Activated naive CD8-positive, alpha-beta T cell (primary cell): ENCODE measurements at regions not wholly inside any gene's neighbourhood (a gene's known extent, or its start where the extent isn't known, plus 50 kb on each side); places are given as distances from the start of the nearest gene placed in this dataset.

Experiments
- H3K27ac Mint-ChIP-seq: one replicate; pipeline ENCODE4 v1.8.0; 2021; ENCODE audit warnings: mixed read lengths
- H3K27me3 Mint-ChIP-seq: one replicate; pipeline ENCODE4 v1.8.0; 2021; ENCODE audit warnings: mixed read lengths
- H3K36me3 Mint-ChIP-seq: one replicate; pipeline ENCODE4 v1.8.0; 2021; ENCODE audit warnings: mixed read lengths
- H3K4me1 Mint-ChIP-seq: one replicate; pipeline ENCODE4 v1.8.0; 2021; ENCODE audit warnings: low read depth, mixed read lengths
- H3K4me3 Mint-ChIP-seq: one replicate; pipeline ENCODE4 v1.8.0; 2021; ENCODE audit warnings: mild to moderate bottlenecking, mixed read lengths
- H3K9me3 Mint-ChIP-seq: one replicate; pipeline ENCODE4 v1.8.0; 2021; ENCODE audit warnings: low read depth, mixed read lengths

DNA sequence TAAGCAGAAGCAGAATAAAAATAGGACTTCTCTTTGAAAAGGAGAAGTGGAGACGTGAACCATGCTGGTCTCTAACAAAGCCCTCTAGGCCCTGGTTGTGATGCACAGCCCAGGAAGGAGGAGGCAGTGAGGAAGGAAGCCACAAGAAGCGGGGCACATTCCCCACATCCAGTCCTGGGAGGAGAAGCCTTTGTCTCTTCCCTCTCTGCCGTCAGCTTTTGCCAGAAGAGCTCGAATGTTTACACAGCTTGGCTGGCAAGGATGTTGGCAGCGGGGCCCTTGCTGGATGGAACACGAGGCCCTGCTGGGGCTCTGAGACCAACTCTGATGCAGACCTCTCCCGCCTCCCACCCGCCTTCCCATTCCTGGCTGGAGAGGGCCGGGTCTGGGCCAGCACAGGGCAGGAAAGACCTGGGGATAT, 91.3 kb downstream of the MAF start:
- Mint-ChIP-seq H3K36me3 (no peaks in the 10 kb centered on the region), H3K9me3 (no peaks in the 10 kb centered on the region), H3K4me1 (no peaks in the 10 kb centered on the region), H3K27me3 (peaks cover 2% of the 10 kb centered on the region), H3K27ac (no peak overlapping the region), H3K4me3 (no peak overlapping the region)

DNA sequence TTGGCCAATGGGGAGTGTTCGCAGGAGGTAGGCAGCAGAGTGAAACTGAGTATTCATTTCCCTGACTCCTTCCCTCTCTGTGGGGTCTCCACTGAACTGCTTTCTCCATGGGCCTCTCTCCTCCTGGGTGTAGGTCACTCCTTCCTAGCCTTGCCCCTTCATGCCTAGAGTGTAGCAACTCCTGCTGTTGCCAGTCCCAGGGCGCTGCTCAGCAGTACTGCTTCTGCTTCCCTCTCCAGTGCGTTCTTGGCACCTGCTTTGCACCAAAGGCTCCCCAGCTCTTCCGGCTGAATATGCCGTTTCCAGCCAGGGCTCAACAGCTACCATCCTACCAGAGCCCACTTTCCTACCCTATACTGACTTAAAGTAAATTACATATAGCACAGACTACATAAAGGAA, 92.2 kb downstream of the MAF start:
- no peak overlapping the region for H3K27ac Mint-ChIP-seq
- no peaks in the 10 kb centered on the region for H3K36me3 Mint-ChIP-seq
- H3K4me3 Mint-ChIP-seq, result no peak overlapping the region
- H3K4me1 Mint-ChIP-seq, result no peaks in the 10 kb centered on the region
- H3K27me3 Mint-ChIP-seq, result peaks cover 2% of the 10 kb centered on the region
- H3K9me3 Mint-ChIP-seq, result no peaks in the 10 kb centered on the region

DNA sequence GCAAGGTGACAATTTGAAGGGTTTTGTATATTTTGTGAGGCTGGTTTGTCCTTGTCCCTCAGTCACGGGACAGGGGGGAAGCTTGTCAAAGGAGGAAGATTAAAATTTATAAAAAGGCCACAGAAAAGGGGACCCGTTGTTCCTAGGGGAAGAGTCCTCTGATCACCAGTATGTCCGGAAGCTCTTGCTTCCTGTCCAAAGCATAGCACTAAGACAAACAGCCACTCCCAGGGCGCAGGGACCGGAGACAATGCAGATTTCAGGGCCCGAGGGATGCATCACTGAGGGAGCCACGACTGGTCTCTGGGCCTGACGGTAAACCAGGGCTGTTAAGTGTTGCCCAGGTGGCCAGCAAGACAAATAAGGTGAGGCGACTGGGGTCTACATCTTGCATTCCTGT, 95.2 kb downstream of the MAF start:
- H3K9me3 Mint-ChIP-seq, result no peaks in the 10 kb centered on the region
- H3K36me3 Mint-ChIP-seq, result no peaks in the 10 kb centered on the region
- peaks cover 2% of the 10 kb centered on the region for H3K27me3 Mint-ChIP-seq
- H3K27ac Mint-ChIP-seq, result no peak overlapping the region
- H3K4me1 Mint-ChIP-seq, result no peaks in the 10 kb centered on the region
- no peak overlapping the region for H3K4me3 Mint-ChIP-seq

DNA sequence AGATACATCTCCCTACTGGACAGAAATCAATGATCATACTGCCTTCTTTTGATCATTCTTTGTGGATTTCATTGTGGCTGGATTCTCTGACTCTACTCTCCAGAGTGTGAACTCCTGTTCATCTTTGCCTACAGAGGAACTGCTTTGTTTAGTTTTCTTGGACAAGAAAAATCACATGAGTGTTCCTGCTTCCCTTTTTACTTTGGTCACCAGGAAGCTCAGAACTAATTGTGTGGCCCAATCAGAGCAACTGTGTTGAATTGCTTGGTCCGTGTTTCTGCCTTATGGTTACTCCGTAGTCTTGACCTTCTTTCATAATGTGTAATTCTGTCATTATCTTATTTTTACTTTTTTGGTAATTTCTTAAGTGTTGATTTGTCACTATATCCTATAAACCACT, 97.0 kb downstream of the MAF start:
- Mint-ChIP-seq H3K27ac (no peak overlapping the region), H3K27me3 (peaks cover 2% of the 10 kb centered on the region), H3K9me3 (no peaks in the 10 kb centered on the region), H3K4me3 (no peak overlapping the region), H3K36me3 (no peaks in the 10 kb centered on the region), H3K4me1 (no peaks in the 10 kb centered on the region)

DNA sequence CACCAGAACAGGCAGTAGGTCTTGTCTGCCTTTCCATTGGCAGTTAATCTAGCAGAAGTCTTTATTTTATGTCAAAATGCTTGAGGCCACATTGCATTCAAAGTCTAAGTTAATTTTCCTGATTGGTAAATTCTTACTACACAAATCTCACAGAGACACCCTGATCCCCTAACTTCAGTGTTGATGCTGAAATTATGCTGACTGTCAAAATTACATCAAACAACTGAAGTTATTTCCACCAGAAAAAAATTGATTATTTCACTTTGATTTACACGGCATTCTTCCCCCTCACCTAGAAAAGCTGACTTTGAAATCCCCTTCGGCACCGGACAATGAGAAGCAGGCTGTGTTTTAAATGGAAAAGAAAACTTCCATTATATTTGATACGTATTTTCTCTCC, 99.1 kb downstream of the MAF start:
- Mint-ChIP-seq H3K4me1 (no peaks in the 10 kb centered on the region), H3K27me3 (peaks cover 2% of the 10 kb centered on the region), H3K9me3 (no peaks in the 10 kb centered on the region), H3K4me3 (no peak overlapping the region), H3K36me3 (no peaks in the 10 kb centered on the region), H3K27ac (no peak overlapping the region)

DNA sequence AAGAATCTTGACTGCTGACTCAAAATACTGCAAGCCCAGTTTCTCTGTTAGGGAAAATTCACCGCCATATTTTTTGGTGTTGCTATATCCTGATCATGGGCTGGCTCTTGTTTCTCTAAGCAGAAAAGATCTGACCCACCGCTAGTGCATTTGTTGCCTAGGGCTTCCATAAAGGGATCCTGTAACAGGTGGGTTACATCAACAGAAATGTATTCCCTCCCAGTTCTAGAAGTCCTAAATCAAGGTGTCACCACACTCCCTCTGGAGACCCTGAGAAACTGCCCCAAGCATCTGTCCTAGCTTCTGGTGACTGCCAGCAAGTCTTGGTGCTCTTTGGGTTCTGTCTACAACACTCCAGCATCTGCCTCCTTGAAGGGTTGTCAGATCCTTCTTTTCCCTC, 99.7 kb downstream of the MAF start:
- Mint-ChIP-seq H3K4me3 (no peak overlapping the region), H3K4me1 (no peaks in the 10 kb centered on the region), H3K27ac (no peak overlapping the region), H3K9me3 (no peaks in the 10 kb centered on the region), H3K27me3 (peaks cover 2% of the 10 kb centered on the region), H3K36me3 (no peaks in the 10 kb centered on the region)

DNA sequence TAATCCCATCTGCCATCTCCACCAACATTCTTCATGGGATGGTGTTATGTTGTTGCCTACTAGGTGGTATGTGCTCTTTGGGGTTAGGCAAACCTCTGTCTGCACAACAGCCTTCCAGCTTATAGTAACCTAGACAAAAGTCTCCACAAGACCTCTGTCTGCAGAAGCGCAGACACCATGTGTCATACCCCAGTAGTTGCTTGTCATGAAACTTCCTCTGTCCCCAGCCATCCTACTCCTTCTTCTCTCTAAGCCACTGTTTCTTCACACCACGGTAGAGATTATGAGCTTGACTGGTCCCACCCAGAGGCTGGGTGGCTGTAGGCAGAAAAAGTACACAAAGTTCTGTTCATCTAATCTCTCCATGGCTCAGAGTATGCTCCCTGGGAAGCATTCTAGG, 100.3 kb downstream of the MAF start:
- Mint-ChIP-seq H3K4me1 (no peaks in the 10 kb centered on the region), H3K4me3 (no peak overlapping the region), H3K27ac (no peak overlapping the region), H3K9me3 (no peaks in the 10 kb centered on the region), H3K27me3 (peaks cover 2% of the 10 kb centered on the region), H3K36me3 (no peaks in the 10 kb centered on the region)

DNA sequence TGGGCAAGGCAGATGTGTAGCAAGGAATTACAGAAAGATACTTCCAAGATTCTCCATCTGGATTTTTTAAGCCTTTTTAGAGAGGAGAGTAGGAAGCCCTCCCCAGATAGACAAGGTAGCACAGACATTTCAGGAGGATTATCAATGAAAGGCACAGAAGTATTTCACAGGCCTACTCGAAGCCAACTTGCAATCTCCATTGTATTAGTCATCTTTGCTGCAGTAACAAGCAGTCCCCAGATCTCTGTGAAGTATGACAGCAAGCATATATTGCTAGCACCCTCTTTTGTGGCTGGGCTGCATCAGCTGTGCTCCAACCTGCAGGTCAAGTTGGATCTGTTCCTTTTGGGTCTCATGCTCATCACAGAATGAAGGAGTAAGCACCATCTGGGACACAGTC, 101.6 kb downstream of the MAF start:
- H3K27ac Mint-ChIP-seq, result no peak overlapping the region
- no peak overlapping the region for H3K4me3 Mint-ChIP-seq
- no peaks in the 10 kb centered on the region for H3K4me1 Mint-ChIP-seq
- no peaks in the 10 kb centered on the region for H3K36me3 Mint-ChIP-seq
- H3K27me3 Mint-ChIP-seq, result no peaks in the 10 kb centered on the region
- H3K9me3 Mint-ChIP-seq, result no peaks in the 10 kb centered on the region

DNA sequence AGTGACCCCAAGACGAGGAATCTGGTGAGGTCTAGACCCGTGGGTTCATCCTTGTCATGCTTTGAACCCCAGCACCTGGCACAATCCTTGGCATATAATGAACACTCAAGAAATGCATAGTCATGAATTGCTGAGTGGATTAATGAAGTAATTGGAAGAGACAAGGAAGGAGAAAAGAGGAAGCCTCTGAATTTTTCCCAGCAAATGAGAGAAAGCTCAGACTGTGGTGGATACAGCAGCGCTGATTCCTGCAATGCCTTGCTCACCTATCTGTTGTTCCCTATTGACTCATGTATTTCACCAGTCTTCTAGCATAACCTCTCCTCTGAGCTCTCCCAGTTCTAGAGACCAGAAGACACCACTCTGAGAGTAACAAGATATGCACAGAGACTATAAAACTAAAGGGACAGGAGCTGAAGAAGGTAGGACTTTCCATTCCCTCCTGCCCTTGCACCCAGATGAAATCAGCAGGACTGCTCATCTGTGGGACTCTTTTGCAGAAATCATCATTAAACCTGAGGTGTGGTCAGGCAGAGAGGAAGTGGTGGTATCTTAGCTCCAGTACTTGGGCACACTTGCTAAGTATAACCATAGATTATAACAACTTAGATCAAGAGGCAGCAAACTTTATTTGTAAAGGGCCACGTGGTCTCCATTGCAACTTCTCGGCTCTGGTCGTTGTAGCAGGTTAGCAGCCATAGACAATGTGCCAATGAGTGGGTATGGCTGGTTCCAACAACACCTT, 102.8 kb downstream of the MAF start:
- H3K9me3 Mint-ChIP-seq, result no peaks in the 10 kb centered on the region
- H3K4me3 Mint-ChIP-seq, result no peak overlapping the region
- H3K36me3 Mint-ChIP-seq, result no peaks in the 10 kb centered on the region
- H3K27ac Mint-ChIP-seq, result no peak overlapping the region
- no peaks in the 10 kb centered on the region for H3K27me3 Mint-ChIP-seq
- no peaks in the 10 kb centered on the region for H3K4me1 Mint-ChIP-seq

DNA sequence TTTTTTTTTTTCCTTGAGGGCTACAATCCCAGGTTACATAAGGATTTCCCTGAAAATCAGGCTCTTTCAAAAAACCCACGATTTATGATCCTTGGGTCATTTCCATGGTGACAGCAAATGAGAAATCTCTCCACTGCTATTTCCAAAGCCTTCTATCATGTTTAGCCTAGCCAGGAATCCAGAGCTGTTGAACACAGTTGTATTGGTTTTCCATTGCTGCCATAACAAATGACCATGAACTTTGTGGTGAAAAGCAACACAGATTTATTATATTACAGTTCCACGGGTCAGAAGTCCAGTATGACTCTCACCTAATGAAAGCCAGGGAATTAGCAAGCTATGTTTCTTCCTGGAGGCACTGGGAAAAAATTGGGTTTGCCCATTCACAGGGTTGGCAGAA, 106.6 kb downstream of the MAF start:
- Mint-ChIP-seq H3K36me3 (no peaks in the 10 kb centered on the region), H3K27ac (no peak overlapping the region), H3K4me3 (no peak overlapping the region), H3K27me3 (peaks cover 7% of the 10 kb centered on the region), H3K9me3 (no peaks in the 10 kb centered on the region), H3K4me1 (no peaks in the 10 kb centered on the region)

DNA sequence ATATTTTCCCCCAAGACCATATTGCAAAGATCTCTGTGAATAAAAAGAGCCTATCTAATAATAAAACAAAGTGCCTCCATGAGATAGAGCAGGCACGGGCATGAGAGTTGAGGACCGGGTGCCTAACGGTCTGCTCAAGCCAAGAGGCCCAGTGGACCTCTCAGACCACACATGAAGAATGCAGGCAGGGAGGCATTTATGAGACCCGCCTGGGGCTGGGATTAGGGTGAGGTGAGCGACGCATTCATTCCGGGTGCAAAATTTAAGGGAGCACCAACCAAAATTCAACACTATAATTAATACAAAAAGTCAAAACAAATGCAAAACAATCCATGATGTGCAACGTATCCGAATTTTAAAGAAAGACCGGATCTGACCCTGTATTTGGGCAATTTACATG, 108.5 kb downstream of the MAF start:
- peaks cover 7% of the 10 kb centered on the region for H3K27me3 Mint-ChIP-seq
- H3K9me3 Mint-ChIP-seq, result no peaks in the 10 kb centered on the region
- H3K36me3 Mint-ChIP-seq, result no peaks in the 10 kb centered on the region
- H3K4me3 Mint-ChIP-seq, result no peak overlapping the region
- H3K4me1 Mint-ChIP-seq, result no peaks in the 10 kb centered on the region
- H3K27ac Mint-ChIP-seq, result no peak overlapping the region

DNA sequence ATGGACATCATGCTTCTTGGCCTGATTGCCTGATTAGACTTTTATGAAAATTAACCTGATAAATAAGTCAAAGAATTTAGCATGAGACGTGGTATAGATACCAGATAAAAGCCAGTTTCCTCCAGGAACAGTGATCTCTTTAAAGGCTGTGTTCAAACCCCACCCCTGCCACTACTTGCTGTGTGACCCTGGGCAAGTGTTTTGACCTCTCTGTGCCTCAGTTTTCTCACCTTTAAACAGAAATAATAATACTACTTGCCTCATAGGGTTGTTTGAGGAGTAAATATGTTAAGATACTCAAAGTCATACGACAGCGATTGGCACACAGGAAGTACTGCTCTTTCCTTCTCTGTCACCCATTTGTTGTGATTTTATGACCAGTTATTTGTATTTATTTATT, 115.5 kb downstream of the MAF start:
- Mint-ChIP-seq H3K4me1 (no peaks in the 10 kb centered on the region), H3K36me3 (no peaks in the 10 kb centered on the region), H3K4me3 (no peak overlapping the region)

DNA sequence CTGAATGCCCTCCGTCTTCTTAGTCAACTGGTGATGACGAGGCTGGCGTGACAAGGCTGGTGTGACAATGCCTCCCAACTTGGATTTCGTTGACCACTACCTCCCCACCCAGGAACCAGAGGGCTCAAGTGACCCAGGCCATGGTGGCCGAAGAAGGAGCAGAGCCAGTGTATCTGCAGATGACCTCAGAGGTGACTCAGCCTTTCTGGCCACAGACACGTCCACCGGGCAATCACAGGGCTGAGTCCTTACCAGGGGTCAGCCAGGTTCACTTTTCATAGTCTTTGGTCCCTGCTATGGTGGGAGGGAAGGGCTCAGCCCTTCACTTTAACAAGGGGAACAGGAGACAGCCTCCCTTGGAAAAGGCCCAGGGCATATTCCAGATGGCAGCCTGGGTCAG, 116.3 kb downstream of the MAF start:
- Mint-ChIP-seq H3K36me3 (no peaks in the 10 kb centered on the region), H3K9me3 (no peaks in the 10 kb centered on the region), H3K27me3 (peaks cover 10% of the 10 kb centered on the region), H3K4me1 (no peaks in the 10 kb centered on the region), H3K27ac (no peak overlapping the region), H3K4me3 (no peak overlapping the region)

More for the DNA sequence above, 115.5 kb downstream of the MAF start:
- H3K27me3 Mint-ChIP-seq, result peaks cover 10% of the 10 kb centered on the region
- H3K9me3 Mint-ChIP-seq, result no peaks in the 10 kb centered on the region
- no peak overlapping the region for H3K27ac Mint-ChIP-seq

DNA sequence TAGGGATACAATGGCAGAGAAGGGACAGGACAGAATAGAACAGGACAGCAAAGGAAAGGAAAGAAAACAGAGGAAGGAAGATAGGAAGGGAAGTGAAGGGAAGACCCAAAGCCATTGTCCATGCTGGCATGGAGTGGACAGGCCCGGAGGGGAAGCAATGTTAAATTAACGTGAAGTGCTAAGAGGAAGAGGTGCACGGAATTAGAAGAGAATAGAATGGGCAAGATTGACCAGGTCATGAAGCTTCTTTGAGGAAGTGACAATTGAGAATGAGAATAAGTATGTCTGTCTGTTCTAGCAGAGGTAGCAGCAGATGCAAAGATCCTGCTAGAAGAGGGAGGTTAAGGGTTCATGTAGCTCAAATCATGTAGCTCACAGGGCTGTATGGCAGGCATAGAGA, 117.2 kb downstream of the MAF start:
- no peak overlapping the region for H3K4me3 Mint-ChIP-seq
- H3K9me3 Mint-ChIP-seq, result no peaks in the 10 kb centered on the region
- peaks cover 6% of the 10 kb centered on the region for H3K27me3 Mint-ChIP-seq
- H3K4me1 Mint-ChIP-seq, result no peaks in the 10 kb centered on the region
- no peak overlapping the region for H3K27ac Mint-ChIP-seq
- H3K36me3 Mint-ChIP-seq, result no peaks in the 10 kb centered on the region

DNA sequence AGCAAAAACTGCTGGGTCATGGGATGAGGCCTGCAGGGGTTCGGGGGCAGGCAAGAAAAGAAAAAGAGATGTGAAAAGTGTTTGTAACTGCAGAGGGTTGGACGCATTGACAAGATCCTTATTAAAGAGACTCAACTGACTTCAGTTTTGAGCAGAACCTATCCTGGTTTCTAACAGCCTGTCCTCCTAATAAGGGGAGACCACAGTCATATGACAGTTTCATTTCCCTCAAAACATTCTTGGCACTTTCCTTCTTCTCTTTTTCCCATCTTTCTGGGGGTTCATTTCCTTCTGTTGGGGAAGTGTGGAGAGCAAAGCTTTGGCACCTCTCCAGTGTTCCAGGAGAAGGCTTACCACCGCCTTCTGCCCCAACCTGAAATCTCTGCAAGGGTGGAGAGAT, 118.5 kb downstream of the MAF start:
- Mint-ChIP-seq H3K9me3 (no peaks in the 10 kb centered on the region), H3K36me3 (no peaks in the 10 kb centered on the region)

DNA sequence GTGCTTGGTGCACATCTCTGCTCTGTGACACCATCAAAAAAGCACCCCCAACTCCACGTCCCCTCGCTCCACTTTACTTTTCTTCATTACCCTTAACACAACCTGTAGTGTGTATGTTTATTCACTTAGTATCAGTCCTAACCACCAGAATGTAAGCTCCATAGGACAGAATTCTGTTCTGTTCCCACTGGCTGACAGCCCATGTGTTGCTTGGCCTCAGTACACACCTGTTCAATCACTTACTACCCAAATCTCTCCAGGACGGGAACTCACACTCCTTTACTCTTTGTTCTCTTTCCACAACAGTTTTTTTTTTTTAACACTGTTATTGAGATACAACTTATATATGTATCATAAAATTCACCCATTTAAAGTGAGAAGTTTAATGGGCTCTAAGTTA, 119.6 kb downstream of the MAF start:
- no peaks in the 10 kb centered on the region for H3K4me1 Mint-ChIP-seq
- H3K27ac Mint-ChIP-seq, result no peak overlapping the region
- no peak overlapping the region for H3K4me3 Mint-ChIP-seq
- H3K9me3 Mint-ChIP-seq, result no peaks in the 10 kb centered on the region
- peaks cover 6% of the 10 kb centered on the region for H3K27me3 Mint-ChIP-seq
- no peaks in the 10 kb centered on the region for H3K36me3 Mint-ChIP-seq

More for the DNA sequence above, 118.5 kb downstream of the MAF start:
- no peak overlapping the region for H3K4me3 Mint-ChIP-seq
- H3K4me1 Mint-ChIP-seq, result no peaks in the 10 kb centered on the region
- peaks cover 6% of the 10 kb centered on the region for H3K27me3 Mint-ChIP-seq
- H3K27ac Mint-ChIP-seq, result no peak overlapping the region
